NCI-H2029 (cell line): ENCODE measurements at regions not wholly inside any gene's neighbourhood (a gene's known extent, or its start where the extent isn't known, plus 50 kb on each side); places are given as distances from the start of the nearest gene placed in this dataset.

Experiments
- DNase-seq: peaks from one replicate; lab custom pipeline; 2025; lab: John Stamatoyannopoulos, UW

DNA sequence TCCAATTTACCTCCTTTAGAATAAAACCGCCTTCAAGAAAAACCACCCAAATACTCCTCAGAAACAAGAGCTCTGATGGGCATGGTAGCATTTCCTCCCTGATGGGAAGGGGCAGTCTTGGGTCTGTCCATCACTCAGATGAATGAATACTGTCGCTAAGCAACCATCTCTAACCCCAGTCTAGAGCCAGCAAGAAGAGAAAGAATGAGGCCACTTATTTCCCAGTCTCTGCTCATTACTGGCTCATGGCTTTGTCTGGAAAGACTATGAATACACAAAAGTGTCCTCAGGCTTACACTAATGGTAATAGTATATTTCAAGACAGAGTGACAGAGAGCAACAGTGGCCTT is 51.0 kb upstream of the F3 start:
- DNase-seq, result peak; percentile 12

DNA sequence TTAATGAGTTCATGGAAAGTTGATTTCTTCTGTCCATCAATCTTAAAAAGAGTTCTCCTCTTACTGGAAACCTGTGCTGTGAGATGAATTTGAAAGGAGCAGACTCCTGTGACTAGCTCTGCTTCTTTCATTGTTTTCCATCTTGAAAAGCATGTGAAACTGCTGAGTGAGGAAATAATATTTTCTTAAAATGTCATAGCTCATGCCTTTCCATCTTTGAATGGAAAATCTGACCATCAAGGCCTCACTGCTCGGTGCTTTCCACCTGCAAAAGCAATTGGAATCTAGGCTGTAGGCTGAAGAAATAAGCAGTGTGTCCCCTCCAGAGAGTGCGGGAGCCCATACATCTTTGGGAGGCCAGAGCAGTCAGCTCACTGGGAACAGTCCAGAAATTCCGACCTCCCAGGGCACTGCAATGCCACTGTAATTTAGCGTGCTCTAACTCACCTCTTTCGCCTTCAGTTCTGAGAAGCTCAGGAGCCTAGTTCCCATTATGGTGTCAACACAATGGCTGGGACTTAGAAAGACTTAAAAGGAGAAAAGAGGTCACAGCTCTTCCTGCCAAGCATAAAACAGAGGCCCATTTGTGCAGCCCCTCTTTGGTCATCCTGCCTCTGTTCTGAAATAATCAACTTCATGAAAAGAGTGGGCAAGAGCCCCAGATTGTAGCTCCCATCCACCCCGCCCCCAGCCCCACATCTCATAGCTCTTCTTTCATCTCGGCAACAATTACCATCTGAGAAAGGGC is 50.4 kb upstream of the F3 start:
- DNase-seq, result no peak
